ENCODE measurements at regions not wholly inside any gene's neighbourhood (a gene's known extent, or its start where the extent isn't known, plus 50 kb on each side); places are given as distances from the start of the nearest gene placed in this dataset.

DNA sequence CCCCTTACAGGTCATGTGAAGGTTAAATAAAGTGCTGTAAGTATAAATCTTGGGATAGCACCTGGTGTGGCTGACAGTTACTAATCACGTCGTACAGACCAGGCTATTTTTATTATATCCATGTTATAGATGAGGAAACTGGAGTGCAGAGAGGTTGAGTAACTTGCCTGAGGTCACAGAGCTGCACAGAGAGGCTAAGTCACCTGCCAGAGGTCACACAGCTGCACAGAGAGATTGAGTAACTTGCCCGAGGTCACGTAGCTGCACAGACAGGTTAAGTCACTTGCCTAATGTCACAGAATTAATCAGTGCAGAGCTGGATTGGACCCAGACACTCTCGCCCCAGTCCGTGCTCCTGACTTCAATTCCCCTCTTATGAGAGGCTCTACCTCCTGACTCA is 171.5 kb downstream of the NUP210 start:
- TF ChIP-seq, protein P1, sequence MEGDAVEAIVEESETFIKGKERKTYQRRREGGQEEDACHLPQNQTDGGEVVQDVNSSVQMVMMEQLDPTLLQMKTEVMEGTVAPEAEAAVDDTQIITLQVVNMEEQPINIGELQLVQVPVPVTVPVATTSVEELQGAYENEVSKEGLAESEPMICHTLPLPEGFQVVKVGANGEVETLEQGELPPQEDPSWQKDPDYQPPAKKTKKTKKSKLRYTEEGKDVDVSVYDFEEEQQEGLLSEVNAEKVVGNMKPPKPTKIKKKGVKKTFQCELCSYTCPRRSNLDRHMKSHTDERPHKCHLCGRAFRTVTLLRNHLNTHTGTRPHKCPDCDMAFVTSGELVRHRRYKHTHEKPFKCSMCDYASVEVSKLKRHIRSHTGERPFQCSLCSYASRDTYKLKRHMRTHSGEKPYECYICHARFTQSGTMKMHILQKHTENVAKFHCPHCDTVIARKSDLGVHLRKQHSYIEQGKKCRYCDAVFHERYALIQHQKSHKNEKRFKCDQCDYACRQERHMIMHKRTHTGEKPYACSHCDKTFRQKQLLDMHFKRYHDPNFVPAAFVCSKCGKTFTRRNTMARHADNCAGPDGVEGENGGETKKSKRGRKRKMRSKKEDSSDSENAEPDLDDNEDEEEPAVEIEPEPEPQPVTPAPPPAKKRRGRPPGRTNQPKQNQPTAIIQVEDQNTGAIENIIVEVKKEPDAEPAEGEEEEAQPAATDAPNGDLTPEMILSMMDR (IDR thresholded peaks at IDR 0.05; ENCODE audit: borderline replicate concordance, insufficient read depth, low read depth, low read length), result no peak
- H3K4me3 ChIP-seq (ENCODE audit: low read depth, low read length), result no peak overlapping the region

DNA sequence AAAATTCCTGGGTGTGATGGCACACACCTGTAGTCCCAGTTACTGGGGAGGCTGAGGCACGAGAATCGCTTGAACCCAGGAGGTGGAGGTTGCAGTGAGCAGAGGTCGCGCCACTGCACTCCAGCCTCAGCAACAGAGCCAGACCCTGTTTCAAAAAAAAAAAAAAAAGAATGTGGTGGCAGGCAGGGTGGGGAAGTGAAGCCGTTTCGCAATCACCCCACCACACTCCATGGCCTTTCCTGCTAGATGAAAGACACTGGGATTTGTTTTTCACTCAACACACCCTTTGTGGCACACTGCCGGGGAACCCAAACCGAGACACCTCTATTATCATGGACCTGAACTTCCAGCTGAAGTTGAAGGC is 172.4 kb upstream of the IQSEC1 start:
- H3K4me3 ChIP-seq (ENCODE audit: low read depth, low read length), result no peak overlapping the region
- TF ChIP-seq, protein P1 (IDR thresholded peaks at IDR 0.05; ENCODE audit: borderline replicate concordance, insufficient read depth, low read depth, low read length), result no peak

DNA sequence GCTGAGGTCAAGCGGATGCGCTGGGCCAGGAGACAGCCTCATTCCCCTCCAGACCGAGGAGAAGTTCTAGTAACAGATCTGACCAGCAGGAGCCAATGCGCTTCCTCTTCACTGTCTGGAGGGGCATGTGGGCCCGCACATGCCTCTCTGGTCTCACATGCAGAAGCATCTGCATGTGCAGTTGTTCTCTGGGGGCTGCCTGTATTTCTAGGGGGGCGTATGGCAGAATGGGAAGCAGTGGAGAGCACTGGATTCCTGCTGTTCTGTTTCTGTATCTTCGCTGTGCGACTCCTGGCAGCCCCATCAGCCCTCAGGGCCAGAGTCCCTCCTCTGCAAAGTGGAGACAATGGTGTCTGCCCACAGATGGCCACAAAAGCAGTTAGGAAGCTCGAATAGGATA is 170.4 kb upstream of the IQSEC1 start:
- H3K4me3 ChIP-seq (ENCODE audit: low read depth, low read length), result no peak overlapping the region
- TF ChIP-seq, protein P1 (IDR thresholded peaks at IDR 0.05; ENCODE audit: borderline replicate concordance, insufficient read depth, low read depth, low read length), result no peak

DNA sequence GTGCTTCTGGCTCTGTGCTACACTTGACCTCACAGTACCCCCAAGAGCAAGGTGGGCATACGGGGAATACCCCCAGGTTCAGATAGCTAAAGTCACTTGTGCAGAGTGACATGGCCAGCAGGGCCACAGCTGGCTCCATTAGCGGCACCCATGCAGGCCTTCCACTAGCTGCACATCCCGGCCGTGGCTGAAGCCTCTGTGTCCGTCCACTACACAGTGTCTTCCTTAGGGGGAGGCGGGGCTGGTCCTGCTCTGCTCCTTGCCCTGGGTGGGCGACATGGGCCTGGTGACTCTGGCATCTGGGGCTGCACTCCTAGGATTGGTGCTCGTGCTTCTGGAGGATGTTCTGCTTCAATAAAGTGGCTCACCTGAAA is 169.1 kb upstream of the IQSEC1 start:
- no peak overlapping the region for H3K4me3 ChIP-seq (ENCODE audit: low read depth, low read length)
- TF ChIP-seq, protein P1 (IDR thresholded peaks at IDR 0.05; ENCODE audit: borderline replicate concordance, insufficient read depth, low read depth, low read length), result no peak

DNA sequence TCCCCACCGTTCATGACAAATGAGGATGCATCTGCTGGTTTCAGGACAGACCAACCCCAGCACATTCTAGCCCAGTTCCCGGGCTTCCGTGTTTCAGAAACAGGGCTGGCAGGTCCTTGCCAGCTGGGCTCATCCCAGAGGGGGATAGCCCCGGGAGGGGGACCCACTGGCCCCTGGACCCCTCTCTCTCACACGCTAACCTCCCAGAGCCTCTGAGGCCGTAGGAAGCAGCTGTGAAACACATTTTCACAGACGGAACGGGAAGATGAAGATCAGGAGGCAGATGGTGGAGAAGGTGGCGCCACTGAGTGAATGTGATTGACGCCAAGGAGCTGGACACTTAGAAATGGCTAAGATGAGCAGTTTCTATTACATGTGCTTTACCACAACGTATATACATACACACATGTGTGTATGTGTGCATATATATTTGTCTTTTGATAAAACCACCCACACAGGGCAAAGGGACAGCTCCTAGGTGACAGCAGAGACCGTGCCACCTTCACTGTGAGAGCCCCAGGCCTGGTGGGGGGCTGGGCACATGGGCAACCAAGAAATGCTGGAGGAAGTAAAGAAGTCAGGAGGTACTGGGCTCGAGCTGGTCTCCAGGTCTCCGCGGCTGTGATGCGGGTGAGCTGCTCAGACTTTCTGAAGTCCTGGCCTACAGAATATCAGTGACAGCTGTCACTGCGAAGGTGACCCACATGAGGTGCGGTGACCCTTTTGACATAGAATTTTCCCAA is 168.6 kb upstream of the IQSEC1 start:
- H3K4me3 ChIP-seq (ENCODE audit: low read depth, low read length), result no peak overlapping the region
- TF ChIP-seq, protein P1 (IDR thresholded peaks at IDR 0.05; ENCODE audit: borderline replicate concordance, insufficient read depth, low read depth, low read length), result no peak

DNA sequence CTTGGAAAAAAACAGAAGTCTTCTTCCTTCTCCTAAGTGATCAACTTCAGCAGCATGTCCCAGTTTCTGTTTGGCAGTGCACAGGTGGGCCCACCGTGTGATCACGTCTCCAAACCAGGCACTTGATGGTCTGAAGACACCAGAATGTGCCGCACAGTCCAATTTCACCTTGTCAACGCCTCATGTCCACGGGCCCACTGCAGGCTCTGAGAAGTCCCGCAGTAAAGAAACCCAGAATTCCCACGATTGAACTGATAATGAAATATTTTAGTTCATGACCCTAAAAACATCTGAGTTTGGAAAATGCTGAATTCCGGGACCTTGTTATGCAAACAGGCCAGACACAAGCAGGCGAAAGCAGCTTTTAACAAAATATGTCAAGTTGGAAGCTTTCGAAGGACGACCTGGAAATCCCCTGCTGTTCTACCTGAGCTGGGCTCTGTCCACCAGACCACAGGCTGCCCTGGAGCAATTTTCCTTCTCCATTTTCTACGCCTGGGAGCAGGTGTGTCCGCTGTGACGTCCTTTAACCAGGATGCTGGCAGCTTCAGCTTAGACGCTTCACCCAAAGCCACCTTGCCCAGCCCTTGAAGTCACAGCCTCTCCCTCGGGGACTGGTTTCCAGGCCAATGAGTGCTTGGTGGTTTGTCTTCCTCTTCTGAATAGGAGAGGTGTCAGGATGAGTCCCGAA is 167.8 kb upstream of the IQSEC1 start:
- TF ChIP-seq, protein P1 (IDR thresholded peaks at IDR 0.05; ENCODE audit: borderline replicate concordance, insufficient read depth, low read depth, low read length), result no peak

DNA sequence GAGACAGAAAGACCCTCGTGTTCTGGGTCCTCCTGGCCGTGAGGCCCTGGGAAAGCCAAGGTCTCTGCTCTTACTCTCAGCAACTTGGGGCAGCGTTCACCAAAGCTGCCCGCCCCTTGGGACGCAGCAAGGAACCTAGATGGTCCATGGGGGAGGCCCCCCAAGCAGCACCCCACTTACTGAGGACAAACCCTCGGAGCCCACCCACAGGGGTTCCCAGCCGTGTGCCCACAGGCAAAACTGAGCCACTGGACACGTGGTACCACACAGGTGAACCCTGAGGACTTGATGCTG is 166.2 kb upstream of the IQSEC1 start:
- TF ChIP-seq, protein P1 (IDR thresholded peaks at IDR 0.05; ENCODE audit: borderline replicate concordance, insufficient read depth, low read depth, low read length), result no peak
- H3K4me3 ChIP-seq (ENCODE audit: low read depth, low read length), result no peak overlapping the region

More for the DNA sequence above, 167.8 kb upstream of the IQSEC1 start:
- H3K4me3 ChIP-seq (ENCODE audit: low read depth, low read length), result no peak overlapping the region
